Heart right ventricle (tissue), 16 donors: ENCODE measurements at regions not wholly inside any gene's neighbourhood (a gene's known extent, or its start where the extent isn't known, plus 50 kb on each side); places are given as distances from the start of the nearest gene placed in this dataset.

Source experiments
- ATAC-seq, 8 donors: fragments of 200-7000 bp; cut with Tn5 transposase; one replicate each; pipeline ENCODE4 v1.9.1; 2020; ENCODE audit warnings: mild to moderate bottlenecking in 8 of 8, moderate library complexity in 8 of 8, moderate number of reproducible peaks in 1 of 8
- DNase-seq, 2 donors: peaks; one replicate each; pipeline ENCODE4 v3.0.0-alpha.2; 2020
- H3K27ac ChIP-seq, 10 donors: fragments of 200-600 bp; sonication (generic) in 2 of 10; one replicate each; pipeline versions ENCODE4 v1.5.0 to v1.8.0; 2020 to 2022; ENCODE audit warnings: mild to moderate bottlenecking in 3 of 10
- H3K27me3 ChIP-seq, 7 donors: fragments of 200-600 bp; one replicate each; pipeline ENCODE4 v1.8.0; 2021 to 2022; ENCODE audit warnings: mild to moderate bottlenecking in 2 of 7
- H3K36me3 ChIP-seq, 9 donors: fragments of 200-600 bp; sonication (generic) in 1 of 9; one replicate each; pipeline versions ENCODE4 v1.5.0 to v1.8.0; 2020 to 2022; ENCODE audit warnings: mild to moderate bottlenecking in 2 of 9
- H3K4me1 ChIP-seq, 9 donors: fragments of 200-600 bp; sonication (generic) in 1 of 9; one replicate each; pipeline versions ENCODE4 v1.5.0 to v1.8.0; 2020 to 2022; ENCODE audit warnings: mild to moderate bottlenecking in 4 of 9
- H3K4me3 ChIP-seq, 10 donors: fragments of 200-600 bp; sonication (generic) in 2 of 10; one replicate each; pipeline versions ENCODE4 v1.5.0 to v1.8.0; 2020 to 2022; ENCODE audit warnings: mild to moderate bottlenecking in 7 of 10, moderate library complexity in 2 of 10
- H3K9me3 ChIP-seq, 11 donors: fragments of 200-600 bp in 10 of 11; sonication (generic) in 2 of 11; one replicate each; pipeline versions ENCODE4 v1.5.0 to v1.8.0; 2013 to 2022; ENCODE audit warnings: mild to moderate bottlenecking in 2 of 11, control low read depth in 1 of 11, moderate library complexity in 1 of 11
- WGBS, 2 donors: extraction: QIAGEN DNeasy Blood & Tissue Kit; methylation state at CpG; one replicate each; pipeline ENCODE4 v1.1.7; 2013; ENCODE audit warnings: inconsistent platforms in 1 of 2; 5-methylcytosine and 5-hydroxymethylcytosine counted together
- intact Hi-C, 10 donors: fragments of 100-400 bp; cut with DNase I; formaldehyde crosslinking; loops; one replicate each; pipeline versions ENCODE4 v1.11.1 to v1.14.2; 2022
- TF ChIP-seq, protein P1 (sequence below), 9 donors: fragments of 200-600 bp; sonication (generic) in 2 of 9; IDR thresholded peaks; one replicate each; pipeline versions ENCODE4 v1.5.0 to v1.8.0; 2021 to 2022; ENCODE audit warnings: antibody characterized with exemption in 9 of 9, mild to moderate bottlenecking in 5 of 9, moderate library complexity in 1 of 9
- donor health status: Arrhythmogenic right ventricular cardiomyopathy.
- donor health status: ischemic (EF 13 %, LVEDD 7.1; RV severe dilation, severe dysfunction).
- donor health status: healthy with polysubstance abuse.
- donor health status: DM: no; HTN: yes; CAD: no.
- donor health status: DM: no; HTN: no; CAD: no.
- donor health status: ischemic (EF 25% LVEDD 6.9; RV normal size, moderate dysfunction).
- donor health status: ischemic (EF 25% LVEDD 5.7; RV mildly dilated, moderate dysfunction).
- donor health status: healthy.
- donor health status: DM: yes; HTN: yes; CAD: no.
- donor health status: Ischemic cardiomyopathy.
- donor health status: ischemic (EF 35%, LVEDD 5.7; RV mildly dilated, moderate dysfunction).
- donor health status: nonischemic (EF 11% LVEDD 7.7; RV severe dilation, severe dysfunction).
- donor health status: DM: yes; HTN: yes; CAD: no.
- donor health status: PGD.
- donor health status: ischemic (EF 29% LVEDD 5.4; RV normal size, mild dysfunction).
- donor health status: nonischemic (EF 23%, LVEDD 6.1; RV moderate dilation, normal function).

DNA sequence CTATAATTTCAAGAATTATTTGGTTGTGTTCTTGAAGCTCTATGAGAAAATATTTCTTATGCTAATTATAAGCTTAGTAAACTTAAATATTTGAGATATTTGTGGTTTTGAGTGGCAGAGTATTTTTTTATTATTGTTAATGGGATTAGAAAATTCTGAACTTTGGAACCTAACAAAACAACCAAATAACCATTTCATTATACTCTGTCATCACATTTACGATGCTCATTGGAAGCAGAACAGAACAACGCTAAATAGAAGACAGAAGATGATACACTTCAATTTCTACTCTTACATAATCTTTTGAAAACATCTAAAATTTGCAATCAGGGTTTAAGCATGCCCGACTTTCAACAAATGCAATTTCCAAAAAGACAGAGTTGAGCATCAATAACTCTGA lies 270.2 kb downstream of the PTPRC start:
- H3K27ac ChIP-seq, result no peak overlapping the region
- intact Hi-C loops, result no loop called here
- TF ChIP-seq, protein P1, sequence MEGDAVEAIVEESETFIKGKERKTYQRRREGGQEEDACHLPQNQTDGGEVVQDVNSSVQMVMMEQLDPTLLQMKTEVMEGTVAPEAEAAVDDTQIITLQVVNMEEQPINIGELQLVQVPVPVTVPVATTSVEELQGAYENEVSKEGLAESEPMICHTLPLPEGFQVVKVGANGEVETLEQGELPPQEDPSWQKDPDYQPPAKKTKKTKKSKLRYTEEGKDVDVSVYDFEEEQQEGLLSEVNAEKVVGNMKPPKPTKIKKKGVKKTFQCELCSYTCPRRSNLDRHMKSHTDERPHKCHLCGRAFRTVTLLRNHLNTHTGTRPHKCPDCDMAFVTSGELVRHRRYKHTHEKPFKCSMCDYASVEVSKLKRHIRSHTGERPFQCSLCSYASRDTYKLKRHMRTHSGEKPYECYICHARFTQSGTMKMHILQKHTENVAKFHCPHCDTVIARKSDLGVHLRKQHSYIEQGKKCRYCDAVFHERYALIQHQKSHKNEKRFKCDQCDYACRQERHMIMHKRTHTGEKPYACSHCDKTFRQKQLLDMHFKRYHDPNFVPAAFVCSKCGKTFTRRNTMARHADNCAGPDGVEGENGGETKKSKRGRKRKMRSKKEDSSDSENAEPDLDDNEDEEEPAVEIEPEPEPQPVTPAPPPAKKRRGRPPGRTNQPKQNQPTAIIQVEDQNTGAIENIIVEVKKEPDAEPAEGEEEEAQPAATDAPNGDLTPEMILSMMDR (IDR thresholded peaks at IDR 0.05), result no peak
- H3K27me3 ChIP-seq, result no peaks in the 10 kb centered on the region
- no peak for ATAC-seq
- H3K4me3 ChIP-seq, result no peak overlapping the region
- H3K36me3 ChIP-seq, result no peaks in the 10 kb centered on the region
- peaks cover 0 to 50% (median 17%) of the 10 kb centered on the region in 9 donors for H3K4me1 ChIP-seq
- no peak for DNase-seq
- WGBS, 2 donors, result 93 to 94% methylated on average over 3 of the region's 3 CpGs
- H3K9me3 ChIP-seq, result no peaks in the 10 kb centered on the region

DNA sequence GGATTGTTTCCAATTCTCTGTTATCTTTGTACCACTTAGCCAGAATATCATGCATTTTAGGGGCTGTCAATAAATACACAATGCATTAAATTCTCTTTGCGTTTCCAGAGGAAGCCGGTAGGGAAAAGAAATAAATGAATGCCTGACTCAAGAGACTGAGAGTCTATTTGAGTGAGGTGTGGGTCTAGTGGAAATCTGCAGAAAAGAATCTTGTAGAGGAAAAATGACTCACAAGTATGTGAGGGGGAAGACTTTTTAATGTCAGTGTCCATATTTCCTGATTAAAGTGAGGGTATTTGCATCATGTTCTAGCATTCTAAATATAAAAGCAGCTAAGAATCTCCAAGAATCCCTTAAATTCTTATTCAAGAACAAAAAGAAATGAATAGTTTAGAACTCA lies 271.1 kb downstream of the PTPRC start:
- Histone ChIP-seq H3K36me3 (no peaks in the 10 kb centered on the region), H3K27me3 (no peaks in the 10 kb centered on the region)
- ATAC-seq, result no peak

DNA sequence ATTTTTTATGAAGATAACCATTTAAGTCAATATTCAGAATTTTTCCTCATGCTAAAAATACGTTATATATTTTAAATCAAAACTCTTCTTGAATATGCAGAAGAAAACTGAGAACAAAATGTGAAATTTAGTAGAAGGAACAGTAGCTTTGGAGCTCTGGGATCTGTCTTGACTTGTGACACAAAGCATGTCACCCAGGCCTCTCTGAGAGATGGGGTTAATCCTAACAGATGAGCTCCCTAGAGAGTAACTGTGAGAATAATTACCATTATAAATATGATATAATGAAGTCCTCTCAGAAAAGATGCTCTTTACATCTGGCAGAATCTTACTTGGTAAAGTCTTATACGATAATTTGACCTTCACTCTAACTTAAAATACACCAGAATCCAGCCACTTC lies 272.0 kb downstream of the PTPRC start:
- no peak overlapping the region for H3K4me3 ChIP-seq
- H3K4me1 ChIP-seq, result peaks cover 0 to 50% (median 23%) of the 10 kb centered on the region in 9 donors
- intact Hi-C loops, result no loop called here
- H3K36me3 ChIP-seq, result no peaks in the 10 kb centered on the region
- DNase-seq (no peak), ATAC-seq (no peak)
- no peak overlapping the region for H3K27ac ChIP-seq
- no peaks in the 10 kb centered on the region for H3K27me3 ChIP-seq
- no peaks in the 10 kb centered on the region for H3K9me3 ChIP-seq
- TF ChIP-seq, protein P1 (IDR thresholded peaks at IDR 0.05), result no peak
- 79 to 88% methylated on average over 2 of the region's 2 CpGs for WGBS, 2 donors

More for the DNA sequence above, 271.1 kb downstream of the PTPRC start:
- Histone ChIP-seq H3K9me3 (no peaks in the 10 kb centered on the region), H3K4me3 (no peak overlapping the region), H3K27ac (no peak overlapping the region), H3K4me1 (peaks cover 0 to 49% (median 23%) of the 10 kb centered on the region in 9 donors)
- WGBS, 2 donors, result 57 to 59% methylated on average over 2 of the region's 2 CpGs
- DNase-seq, result no peak
- intact Hi-C loops, result no loop called here
- TF ChIP-seq, protein P1 (IDR thresholded peaks at IDR 0.05), result no peak

DNA sequence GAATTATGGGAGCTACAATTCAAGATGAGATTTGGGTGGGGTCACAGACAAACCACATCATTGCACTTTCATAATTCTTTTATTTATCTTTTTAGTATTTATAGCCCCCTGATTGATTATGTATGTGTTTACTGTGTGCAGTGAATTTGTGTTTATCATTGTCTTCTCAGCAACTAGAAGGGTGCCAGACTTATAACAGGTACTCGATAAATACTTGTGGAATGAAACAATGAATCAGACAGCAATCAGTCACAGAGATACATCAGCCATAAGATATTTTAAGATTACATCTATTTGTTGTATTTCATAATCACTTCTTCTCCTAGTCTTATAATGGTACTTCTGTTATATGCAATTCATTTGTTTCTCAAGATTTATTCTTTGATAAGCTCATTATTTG lies 273.2 kb downstream of the PTPRC start:
- TF ChIP-seq, protein P1 (IDR thresholded peaks at IDR 0.05), result no peak
- ATAC-seq (no peak), DNase-seq (no peak)
- 86 to 96% methylated on average over 1 of the region's 1 CpG for WGBS, 2 donors
- H3K27me3 ChIP-seq, result no peaks in the 10 kb centered on the region
- peaks cover 0 to 55% (median 23%) of the 10 kb centered on the region in 9 donors for H3K4me1 ChIP-seq
- no peak overlapping the region for H3K4me3 ChIP-seq
- no peaks in the 10 kb centered on the region for H3K36me3 ChIP-seq
- no peaks in the 10 kb centered on the region for H3K9me3 ChIP-seq
- H3K27ac ChIP-seq, result peak overlapping the region in 2 of 10 donors; percentile 22 to 49
- intact Hi-C loops, result no loop called here
